Upper lobe of left lung (tissue), 4 donors: ENCODE measurements at regions not wholly inside any gene's neighbourhood (a gene's known extent, or its start where the extent isn't known, plus 50 kb on each side); places are given as distances from the start of the nearest gene placed in this dataset.

ENCODE experiments used
- EP300 ChIP-seq, 4 donors: sonication (generic); formaldehyde crosslinking; IDR thresholded peaks; one replicate each; pipeline ENCODE4 v1.5.1; 2017; ENCODE audit warnings: antibody characterized with exemption in 4 of 4, control low read depth in 2 of 4
- POLR2A ChIP-seq, 4 donors: fragments of 450-650 bp; IDR thresholded peaks; one replicate each; pipeline ENCODE4 v1.5.1; 2016 to 2017; ENCODE audit warnings: antibody characterized with exemption in 4 of 4, mild to moderate bottlenecking in 2 of 4
- POLR2AphosphoS5 ChIP-seq, 2 donors: sonication (generic); formaldehyde crosslinking; IDR thresholded peaks; one replicate each; pipeline ENCODE4 v1.5.1; 2017; ENCODE audit warnings: antibody characterized with exemption in 2 of 2
- TF ChIP-seq, protein P1 (sequence below), 6 experiments: fragments of 450-650 bp in 4 of 6; fragments of 200-600 bp in 2 of 6; sonication (generic) in 2 of 6; IDR thresholded peaks; one replicate each; pipeline ENCODE4 v1.5.1; 2016 to 2019; ENCODE audit warnings: antibody characterized with exemption in 6 of 6

DNA sequence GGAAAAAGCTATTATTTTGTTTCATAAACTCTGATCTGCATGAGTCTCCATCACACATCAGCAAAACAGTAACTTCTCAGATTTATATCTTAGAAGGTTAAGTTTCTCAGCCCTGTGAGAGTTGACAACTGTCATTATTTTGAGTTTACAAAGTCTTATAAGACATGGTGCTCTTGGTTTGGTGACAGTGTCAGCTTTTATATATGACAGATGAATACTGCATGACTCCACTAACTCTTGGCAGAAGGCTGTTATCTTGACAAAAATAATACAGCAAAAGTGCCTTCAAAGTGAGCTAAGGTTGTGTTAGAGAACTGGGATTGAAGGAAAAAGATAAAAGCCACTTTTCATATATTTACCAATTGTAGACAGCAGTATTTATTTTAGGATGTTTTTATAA is 528.4 kb upstream of the SOX9 start:
- TF ChIP-seq, protein P1, sequence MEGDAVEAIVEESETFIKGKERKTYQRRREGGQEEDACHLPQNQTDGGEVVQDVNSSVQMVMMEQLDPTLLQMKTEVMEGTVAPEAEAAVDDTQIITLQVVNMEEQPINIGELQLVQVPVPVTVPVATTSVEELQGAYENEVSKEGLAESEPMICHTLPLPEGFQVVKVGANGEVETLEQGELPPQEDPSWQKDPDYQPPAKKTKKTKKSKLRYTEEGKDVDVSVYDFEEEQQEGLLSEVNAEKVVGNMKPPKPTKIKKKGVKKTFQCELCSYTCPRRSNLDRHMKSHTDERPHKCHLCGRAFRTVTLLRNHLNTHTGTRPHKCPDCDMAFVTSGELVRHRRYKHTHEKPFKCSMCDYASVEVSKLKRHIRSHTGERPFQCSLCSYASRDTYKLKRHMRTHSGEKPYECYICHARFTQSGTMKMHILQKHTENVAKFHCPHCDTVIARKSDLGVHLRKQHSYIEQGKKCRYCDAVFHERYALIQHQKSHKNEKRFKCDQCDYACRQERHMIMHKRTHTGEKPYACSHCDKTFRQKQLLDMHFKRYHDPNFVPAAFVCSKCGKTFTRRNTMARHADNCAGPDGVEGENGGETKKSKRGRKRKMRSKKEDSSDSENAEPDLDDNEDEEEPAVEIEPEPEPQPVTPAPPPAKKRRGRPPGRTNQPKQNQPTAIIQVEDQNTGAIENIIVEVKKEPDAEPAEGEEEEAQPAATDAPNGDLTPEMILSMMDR (IDR thresholded peaks at IDR 0.05), result no peak
- TF ChIP-seq POLR2AphosphoS5 (IDR thresholded peaks at IDR 0.05) (no peak), EP300 (IDR thresholded peaks at IDR 0.05) (no peak), POLR2A (IDR thresholded peaks at IDR 0.05) (no peak)
